ENCODE measurements at regions not wholly inside any gene's neighbourhood (a gene's known extent, or its start where the extent isn't known, plus 50 kb on each side); places are given as distances from the start of the nearest gene placed in this dataset.

DNA sequence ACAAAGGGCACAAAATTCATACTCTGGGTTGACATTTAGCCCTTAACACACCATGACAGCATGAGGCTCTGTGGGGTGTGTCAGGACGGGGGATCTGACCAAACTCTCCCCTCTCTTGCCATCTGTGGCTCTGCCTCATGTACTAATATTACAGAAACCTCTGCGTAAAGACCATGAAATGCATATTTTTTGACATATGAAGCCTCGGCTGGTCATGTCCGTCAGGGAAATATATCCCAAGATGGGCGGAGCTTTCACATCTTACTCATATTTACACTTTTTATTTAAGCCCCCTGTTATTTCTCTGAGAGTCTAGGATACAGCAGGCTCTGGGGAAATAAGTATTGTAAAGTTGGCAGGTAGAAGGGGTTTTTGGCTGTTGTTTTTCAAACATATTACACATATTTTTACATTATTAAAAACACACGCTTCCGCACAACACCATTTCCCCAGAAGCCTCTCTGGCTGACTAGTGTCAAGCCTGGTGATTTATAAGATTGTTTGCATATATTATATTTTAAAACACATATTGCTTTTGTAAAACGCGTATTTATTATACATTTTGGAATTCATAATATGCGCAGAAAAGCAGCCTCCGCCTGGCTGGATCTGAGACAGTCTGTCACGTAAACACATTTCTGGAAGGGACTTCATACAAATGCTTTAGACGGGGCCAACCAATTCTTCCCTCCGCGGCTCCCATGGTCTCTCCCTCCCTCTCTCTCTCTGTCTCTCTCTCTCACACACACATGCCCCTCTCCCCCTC, 237.7 kb upstream of the ZFHX3 start:
- Histone ChIP-seq H3K36me3 (no peaks in the 10 kb centered on the region), H3K4me3 (no peak overlapping the region), H3K27ac (replicated peaks in 1 of 4) (no peak overlapping the region), H3K4me1 (no peaks in the 10 kb centered on the region), H3K27me3 (peaks cover 0 to 47% (median 0%) of the 10 kb centered on the region in 4 donors), H3K9me3 (no peaks in the 10 kb centered on the region)
- DNase-seq (ENCODE audit: extremely low spot score) = no peak
- 50% methylated on average over 15 of the region's 15 CpGs for WGBS
- intact Hi-C loops (cut with DNase I) = no loop called here
- TF ChIP-seq POLR2A (IDR thresholded peaks at IDR 0.05; ENCODE audit: low read depth) (no peak), POLR2AphosphoS5 (IDR thresholded peaks at IDR 0.05) (no peak), EP300 (IDR thresholded peaks at IDR 0.05) (no peak), CTCF (IDR thresholded peaks at IDR 0.05) (no peak)

- intact Hi-C loops (cut with DNase I) = no loop called here
- H3K27ac ChIP-seq (replicated peaks in 1 of 4) = no peak overlapping the region
- no peak for DNase-seq (ENCODE audit: extremely low spot score)
- WGBS = 94% methylated on average over 2 of the region's 2 CpGs
- no peaks in the 10 kb centered on the region for H3K27me3 ChIP-seq
- H3K4me1 ChIP-seq = no peaks in the 10 kb centered on the region
- no peaks in the 10 kb centered on the region for H3K9me3 ChIP-seq
- no peaks in the 10 kb centered on the region for H3K36me3 ChIP-seq
- no peak overlapping the region for H3K4me3 ChIP-seq
- TF ChIP-seq POLR2A (IDR thresholded peaks at IDR 0.05; ENCODE audit: low read depth) (no peak), CTCF (IDR thresholded peaks at IDR 0.05) (no peak), POLR2AphosphoS5 (IDR thresholded peaks at IDR 0.05) (no peak), EP300 (IDR thresholded peaks at IDR 0.05) (no peak)
These were observed 232.5 kb upstream of the ZFHX3 start for GRCh38 chr16:73280388-73280787.

GRCh38 chr16:73279451-73279850, 231.5 kb upstream of the ZFHX3 start:
- TF ChIP-seq EP300 (IDR thresholded peaks at IDR 0.05) (no peak), POLR2A (IDR thresholded peaks at IDR 0.05; ENCODE audit: low read depth) (no peak), CTCF (IDR thresholded peaks at IDR 0.05) (no peak), POLR2AphosphoS5 (IDR thresholded peaks at IDR 0.05) (no peak)
- Histone ChIP-seq H3K36me3 (no peaks in the 10 kb centered on the region), H3K27me3 (no peaks in the 10 kb centered on the region), H3K4me3 (no peak overlapping the region), H3K9me3 (no peaks in the 10 kb centered on the region), H3K4me1 (no peaks in the 10 kb centered on the region), H3K27ac (replicated peaks in 1 of 4) (no peak overlapping the region)
- intact Hi-C loops (cut with DNase I) = no loop called here
- no peak for DNase-seq (ENCODE audit: extremely low spot score)
- WGBS = 38% methylated on average over 3 of the region's 3 CpGs

- 74% methylated on average over 5 of the region's 5 CpGs for WGBS
- H3K9me3 ChIP-seq = no peaks in the 10 kb centered on the region
- H3K4me3 ChIP-seq = no peak overlapping the region
- no peak for DNase-seq (ENCODE audit: extremely low spot score)
- H3K4me1 ChIP-seq = no peaks in the 10 kb centered on the region
- intact Hi-C loops (cut with DNase I) = no loop called here
- TF ChIP-seq CTCF (IDR thresholded peaks at IDR 0.05) (no peak), POLR2A (IDR thresholded peaks at IDR 0.05; ENCODE audit: low read depth) (no peak), EP300 (IDR thresholded peaks at IDR 0.05) (no peak), POLR2AphosphoS5 (IDR thresholded peaks at IDR 0.05) (no peak)
- no peaks in the 10 kb centered on the region for H3K36me3 ChIP-seq
- no peaks in the 10 kb centered on the region for H3K27me3 ChIP-seq
- H3K27ac ChIP-seq (replicated peaks in 1 of 4) = no peak overlapping the region
These were observed 229.1 kb upstream of the ZFHX3 start for GRCh38 chr16:73277071-73277470.

GRCh38 chr16:73275448-73275847, 227.5 kb upstream of the ZFHX3 start:
- no peaks in the 10 kb centered on the region for H3K4me1 ChIP-seq
- WGBS = 89% methylated on average over 2 of the region's 2 CpGs
- H3K27ac ChIP-seq (replicated peaks in 1 of 4) = no peak overlapping the region
- no peak for DNase-seq (ENCODE audit: extremely low spot score)
- no peaks in the 10 kb centered on the region for H3K9me3 ChIP-seq
- no peaks in the 10 kb centered on the region for H3K36me3 ChIP-seq
- intact Hi-C loops (cut with DNase I) = no loop called here
- no peaks in the 10 kb centered on the region for H3K27me3 ChIP-seq
- TF ChIP-seq EP300 (IDR thresholded peaks at IDR 0.05) (no peak), CTCF (IDR thresholded peaks at IDR 0.05) (no peak), POLR2AphosphoS5 (IDR thresholded peaks at IDR 0.05) (no peak)
- H3K4me3 ChIP-seq = no peak overlapping the region
